Osteoblast (primary cell): ENCODE measurements at regions not wholly inside any gene's neighbourhood (a gene's known extent, or its start where the extent isn't known, plus 50 kb on each side); places are given as distances from the start of the nearest gene placed in this dataset.

Experiments
- DNase-seq: peaks from one replicate; pipeline ENCODE4 v3.0.0; 2011; ENCODE audit warnings: low spot score, mixed read lengths; ENCODE audit not compliant: insufficient read length; ENCODE audit errors: missing footprints
- H2AFZ ChIP-seq: 2 replicates; pipeline ENCODE4 v1.6.0; 2011; ENCODE audit warnings: mild to moderate bottlenecking, low read length
- H3K27ac ChIP-seq: 2 replicates; pipeline ENCODE4 v1.5.1; 2011; ENCODE audit warnings: mild to moderate bottlenecking, low read depth, low read length, moderate library complexity
- H3K27me3 ChIP-seq: 2 replicates; pipeline ENCODE4 v1.6.0; 2012; ENCODE audit warnings: mild to moderate bottlenecking, control low read depth, inconsistent platforms, low read length, moderate library complexity; ENCODE audit not compliant: insufficient read depth
- H3K36me3 ChIP-seq: 2 replicates; pipeline ENCODE4 v1.5.1; 2011; ENCODE audit warnings: mild to moderate bottlenecking, low read length, control low read depth, moderate library complexity; ENCODE audit not compliant: insufficient read depth
- H3K4me1 ChIP-seq: 2 replicates; pipeline ENCODE4 v1.5.1; 2011; ENCODE audit warnings: mild to moderate bottlenecking, low read length, control low read depth, moderate library complexity; ENCODE audit not compliant: insufficient read depth
- H3K4me2 ChIP-seq: 2 replicates; pipeline ENCODE4 v1.6.0; 2011; ENCODE audit warnings: mild to moderate bottlenecking, low read length; ENCODE audit not compliant: insufficient read depth
- H3K4me3 ChIP-seq: fragments of 200-600 bp; sonication (generic); 3 replicates; pipeline ENCODE4 v1.5.1; 2012; ENCODE audit warnings: mild to moderate bottlenecking, low read length, inconsistent platforms; ENCODE audit not compliant: insufficient read depth
- H3K79me2 ChIP-seq: 2 replicates; pipeline ENCODE4 v1.6.0; 2012; ENCODE audit warnings: mild to moderate bottlenecking, low read length, control low read depth, inconsistent platforms; ENCODE audit not compliant: insufficient read depth
- H3K9me3 ChIP-seq: 2 replicates; pipeline ENCODE4 v1.5.1; 2011; ENCODE audit warnings: low read depth, low read length, control low read depth
- H4K20me1 ChIP-seq: 2 replicates; pipeline ENCODE4 v1.6.0; 2012; ENCODE audit warnings: mild to moderate bottlenecking, low read length, control low read depth; ENCODE audit not compliant: insufficient read depth
- TF ChIP-seq, protein P1 (sequence below): IDR thresholded peaks from 2 replicates; pipeline ENCODE4 v1.5.1; 2011; ENCODE audit warnings: mild to moderate bottlenecking, low read depth, low read length, moderate library complexity; ENCODE audit errors: extremely low read depth

- Histone ChIP-seq H3K27ac (no peak overlapping the region), H3K79me2 (no peaks in the 10 kb centered on the region), H3K4me1 (peaks cover 12% of the 10 kb centered on the region), H3K4me3 (no peak overlapping the region), H3K4me2 (peak overlapping the region; percentile 17), H4K20me1 (no peaks in the 10 kb centered on the region), H2AFZ (no peak overlapping the region), H3K27me3 (no peaks in the 10 kb centered on the region), H3K36me3 (no peaks in the 10 kb centered on the region), H3K9me3 (no peaks in the 10 kb centered on the region)
- peak; percentile 9 for DNase-seq
- TF ChIP-seq, protein P1, sequence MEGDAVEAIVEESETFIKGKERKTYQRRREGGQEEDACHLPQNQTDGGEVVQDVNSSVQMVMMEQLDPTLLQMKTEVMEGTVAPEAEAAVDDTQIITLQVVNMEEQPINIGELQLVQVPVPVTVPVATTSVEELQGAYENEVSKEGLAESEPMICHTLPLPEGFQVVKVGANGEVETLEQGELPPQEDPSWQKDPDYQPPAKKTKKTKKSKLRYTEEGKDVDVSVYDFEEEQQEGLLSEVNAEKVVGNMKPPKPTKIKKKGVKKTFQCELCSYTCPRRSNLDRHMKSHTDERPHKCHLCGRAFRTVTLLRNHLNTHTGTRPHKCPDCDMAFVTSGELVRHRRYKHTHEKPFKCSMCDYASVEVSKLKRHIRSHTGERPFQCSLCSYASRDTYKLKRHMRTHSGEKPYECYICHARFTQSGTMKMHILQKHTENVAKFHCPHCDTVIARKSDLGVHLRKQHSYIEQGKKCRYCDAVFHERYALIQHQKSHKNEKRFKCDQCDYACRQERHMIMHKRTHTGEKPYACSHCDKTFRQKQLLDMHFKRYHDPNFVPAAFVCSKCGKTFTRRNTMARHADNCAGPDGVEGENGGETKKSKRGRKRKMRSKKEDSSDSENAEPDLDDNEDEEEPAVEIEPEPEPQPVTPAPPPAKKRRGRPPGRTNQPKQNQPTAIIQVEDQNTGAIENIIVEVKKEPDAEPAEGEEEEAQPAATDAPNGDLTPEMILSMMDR, result no peak
These were observed 396.1 kb downstream of the TUSC7 start for GRCh38 chr3:117105686-117106085.

- DNase-seq, result no peak
- Histone ChIP-seq H3K4me1 (peaks cover 12% of the 10 kb centered on the region), H3K36me3 (no peaks in the 10 kb centered on the region), H2AFZ (no peak overlapping the region), H3K27me3 (no peaks in the 10 kb centered on the region), H3K27ac (no peak overlapping the region), H3K9me3 (no peaks in the 10 kb centered on the region), H3K4me3 (no peak overlapping the region), H3K79me2 (no peaks in the 10 kb centered on the region), H3K4me2 (no peak overlapping the region), H4K20me1 (no peaks in the 10 kb centered on the region)
- TF ChIP-seq, protein P1, result no peak
These were observed 396.8 kb downstream of the TUSC7 start for GRCh38 chr3:117106396-117106795.

DNA sequence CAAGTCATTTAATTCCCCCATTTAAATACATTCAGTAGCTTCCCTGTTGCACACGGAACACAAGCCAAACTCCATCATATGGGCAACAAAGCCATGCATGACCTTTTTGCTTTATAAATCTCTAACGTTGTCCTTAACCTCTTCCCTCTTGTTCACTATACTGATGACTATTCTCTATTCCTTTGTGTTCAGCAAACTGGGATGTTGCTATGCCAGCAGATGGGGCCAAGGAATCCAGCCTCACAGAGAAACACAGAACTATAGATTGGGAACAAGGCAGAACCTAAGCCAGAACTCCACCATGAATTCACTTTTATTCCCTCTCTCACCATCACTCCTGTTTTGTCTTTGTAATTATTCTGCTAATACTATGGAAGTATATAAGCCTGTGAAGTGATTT is 398.4 kb downstream of the TUSC7 start:
- peaks cover 12% of the 10 kb centered on the region for H3K4me1 ChIP-seq
- no peak overlapping the region for H2AFZ ChIP-seq

GRCh38 chr3:117109178-117109577 is 399.6 kb downstream of the TUSC7 start:
- Histone ChIP-seq H3K4me1 (peaks cover 12% of the 10 kb centered on the region), H3K4me3 (no peak overlapping the region)
- TF ChIP-seq, protein P1, result no peak

More for the DNA sequence above, 398.4 kb downstream of the TUSC7 start:
- TF ChIP-seq, protein P1, result no peak
- H3K4me3 ChIP-seq, result no peak overlapping the region
- H3K9me3 ChIP-seq, result no peaks in the 10 kb centered on the region
- H3K27me3 ChIP-seq, result no peaks in the 10 kb centered on the region
- no peaks in the 10 kb centered on the region for H3K79me2 ChIP-seq
- no peaks in the 10 kb centered on the region for H3K36me3 ChIP-seq
- no peaks in the 10 kb centered on the region for H4K20me1 ChIP-seq
- H3K27ac ChIP-seq, result no peak overlapping the region
- H3K4me2 ChIP-seq, result no peak overlapping the region
- DNase-seq, result no peak

More at GRCh38 chr3:117109178-117109577, 399.6 kb downstream of the TUSC7 start:
- Histone ChIP-seq H3K27ac (no peak overlapping the region), H3K9me3 (no peaks in the 10 kb centered on the region), H2AFZ (no peak overlapping the region), H4K20me1 (no peaks in the 10 kb centered on the region), H3K79me2 (no peaks in the 10 kb centered on the region), H3K4me2 (no peak overlapping the region), H3K36me3 (no peaks in the 10 kb centered on the region), H3K27me3 (no peaks in the 10 kb centered on the region)
- DNase-seq, result no peak
